Activated CD4-positive, alpha-beta T cell treated with anti-CD3 and anti-CD28 coated beads for 48 hours (primary cell): ENCODE measurements at regions not wholly inside any gene's neighbourhood (a gene's known extent, or its start where the extent isn't known, plus 50 kb on each side); places are given as distances from the start of the nearest gene placed in this dataset.
"Not testable (repeated sequence)": the region's sequence is repeated elsewhere in the genome, so short reads cannot be mapped to it uniquely, and the experiment has no call there.

ENCODE experiments used
- DNase-seq: peaks from one replicate; pipeline ENCODE4 v3.0.0-alpha.2; 2020

- no peak for DNase-seq
Observed at GRCh38 chr6:120785459-120786086, 548.7 kb downstream of the TBC1D32 start.

- DNase-seq, result no peak
Observed at GRCh38 chr6:120779441-120779840, 554.8 kb downstream of the TBC1D32 start.

GRCh38 chr6:120775698-120776097, 558.6 kb downstream of the TBC1D32 start:
- no peak for DNase-seq

- no peak for DNase-seq
Observed at GRCh38 chr6:120774275-120774674, 560.0 kb downstream of the TBC1D32 start.

GRCh38 chr6:120771019-120771418, 563.3 kb downstream of the TBC1D32 start:
- DNase-seq, result no peak

- DNase-seq, result no peak
Observed at GRCh38 chr6:120764312-120764711, 570.0 kb downstream of the TBC1D32 start.

- DNase-seq, result no peak
Observed at GRCh38 chr6:120759570-120759969, 574.7 kb downstream of the TBC1D32 start.

GRCh38 chr6:120748574-120748973, 585.7 kb downstream of the TBC1D32 start:
- DNase-seq, result not testable (repeated sequence)

- DNase-seq, result no peak
Observed at GRCh38 chr6:120736740-120737139, 597.5 kb downstream of the TBC1D32 start.

GRCh38 chr6:120735641-120736040, 598.6 kb downstream of the TBC1D32 start:
- no peak for DNase-seq

GRCh38 chr6:120711255-120711654, 623.0 kb downstream of the TBC1D32 start:
- DNase-seq, result no peak

GRCh38 chr6:120700001-120700400, 634.3 kb downstream of the TBC1D32 start:
- DNase-seq, result no peak

GRCh38 chr6:120686492-120686891, 647.8 kb downstream of the TBC1D32 start:
- no peak for DNase-seq

GRCh38 chr6:120682145-120682544, 652.1 kb downstream of the TBC1D32 start:
- no peak for DNase-seq

GRCh38 chr6:120681204-120681603, 653.1 kb downstream of the TBC1D32 start:
- no peak for DNase-seq

GRCh38 chr6:120675886-120676285, 658.4 kb downstream of the TBC1D32 start:
- no peak for DNase-seq

GRCh38 chr6:120671519-120671918, 662.8 kb downstream of the TBC1D32 start:
- DNase-seq, result no peak

- no peak for DNase-seq
Observed at GRCh38 chr6:120652506-120652905, 681.8 kb downstream of the TBC1D32 start.

GRCh38 chr6:120648713-120649112, 685.6 kb downstream of the TBC1D32 start:
- DNase-seq, result no peak

- DNase-seq, result no peak
Observed at GRCh38 chr6:120646101-120646500, 688.2 kb downstream of the TBC1D32 start.

- no peak for DNase-seq
Observed at GRCh38 chr6:120632975-120633374, 701.3 kb downstream of the TBC1D32 start.

- DNase-seq, result no peak
Observed at GRCh38 chr6:120627612-120628011, 706.7 kb downstream of the TBC1D32 start.

GRCh38 chr6:120622127-120622631, 712.1 kb downstream of the TBC1D32 start:
- DNase-seq, result no peak

- no peak for DNase-seq
Observed at GRCh38 chr6:120620900-120621299, 713.4 kb downstream of the TBC1D32 start.

- no peak for DNase-seq
Observed at GRCh38 chr6:120615238-120615637, 719.0 kb downstream of the TBC1D32 start.
